ENCODE measurements at regions not wholly inside any gene's neighbourhood (a gene's known extent, or its start where the extent isn't known, plus 50 kb on each side); places are given as distances from the start of the nearest gene placed in this dataset.

DNA sequence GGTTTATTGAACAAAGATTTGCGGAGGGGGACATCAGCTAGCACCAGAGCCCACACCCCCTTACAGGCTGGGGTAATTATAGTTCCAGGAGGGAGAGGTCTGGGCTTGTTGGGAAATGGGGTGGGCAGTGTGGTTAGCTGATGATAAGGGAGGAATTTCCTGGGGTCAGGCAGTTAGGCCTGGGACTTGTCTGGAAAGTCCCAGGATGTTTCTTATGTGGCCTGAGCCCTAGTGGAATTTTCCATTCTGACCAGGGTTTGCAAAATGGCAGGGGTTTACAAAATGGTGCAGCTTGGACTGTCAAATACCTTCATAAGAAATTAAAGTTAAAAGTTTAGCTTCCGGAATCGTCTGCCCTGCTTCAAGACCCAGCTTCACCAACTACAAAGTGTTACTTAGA, 199.1 kb downstream of the FBXO15 start:
- TF ChIP-seq, protein P1, sequence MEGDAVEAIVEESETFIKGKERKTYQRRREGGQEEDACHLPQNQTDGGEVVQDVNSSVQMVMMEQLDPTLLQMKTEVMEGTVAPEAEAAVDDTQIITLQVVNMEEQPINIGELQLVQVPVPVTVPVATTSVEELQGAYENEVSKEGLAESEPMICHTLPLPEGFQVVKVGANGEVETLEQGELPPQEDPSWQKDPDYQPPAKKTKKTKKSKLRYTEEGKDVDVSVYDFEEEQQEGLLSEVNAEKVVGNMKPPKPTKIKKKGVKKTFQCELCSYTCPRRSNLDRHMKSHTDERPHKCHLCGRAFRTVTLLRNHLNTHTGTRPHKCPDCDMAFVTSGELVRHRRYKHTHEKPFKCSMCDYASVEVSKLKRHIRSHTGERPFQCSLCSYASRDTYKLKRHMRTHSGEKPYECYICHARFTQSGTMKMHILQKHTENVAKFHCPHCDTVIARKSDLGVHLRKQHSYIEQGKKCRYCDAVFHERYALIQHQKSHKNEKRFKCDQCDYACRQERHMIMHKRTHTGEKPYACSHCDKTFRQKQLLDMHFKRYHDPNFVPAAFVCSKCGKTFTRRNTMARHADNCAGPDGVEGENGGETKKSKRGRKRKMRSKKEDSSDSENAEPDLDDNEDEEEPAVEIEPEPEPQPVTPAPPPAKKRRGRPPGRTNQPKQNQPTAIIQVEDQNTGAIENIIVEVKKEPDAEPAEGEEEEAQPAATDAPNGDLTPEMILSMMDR (IDR thresholded peaks at IDR 0.05), result no peak
- no peak for TF ChIP-seq ZFX (IDR thresholded peaks at IDR 0.05; ENCODE audit: borderline replicate concordance)
- H3K27ac ChIP-seq, result no peak overlapping the region

DNA sequence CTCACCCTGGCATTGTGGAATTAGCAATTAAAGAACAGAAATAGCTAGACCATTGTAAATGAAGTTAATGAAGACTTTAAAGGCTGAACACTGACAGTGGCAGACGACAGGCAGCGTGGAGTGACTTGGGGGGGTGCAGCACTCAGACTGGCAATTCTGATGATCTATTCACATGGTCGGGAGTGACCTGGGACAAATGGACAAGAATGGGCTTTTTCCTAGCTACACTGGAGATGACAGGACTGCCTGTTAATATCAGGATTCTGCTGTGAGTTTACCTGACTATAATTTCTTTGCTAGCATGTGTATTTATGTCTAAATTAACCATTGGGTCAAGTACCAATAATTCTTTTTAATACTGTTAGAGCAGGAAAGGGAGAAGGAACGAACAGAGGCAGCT, 199.6 kb downstream of the FBXO15 start:
- TF ChIP-seq, protein P1 (IDR thresholded peaks at IDR 0.05), result no peak
- TF ChIP-seq ZFX (IDR thresholded peaks at IDR 0.05; ENCODE audit: borderline replicate concordance), result no peak
- H3K27ac ChIP-seq, result no peak overlapping the region

DNA sequence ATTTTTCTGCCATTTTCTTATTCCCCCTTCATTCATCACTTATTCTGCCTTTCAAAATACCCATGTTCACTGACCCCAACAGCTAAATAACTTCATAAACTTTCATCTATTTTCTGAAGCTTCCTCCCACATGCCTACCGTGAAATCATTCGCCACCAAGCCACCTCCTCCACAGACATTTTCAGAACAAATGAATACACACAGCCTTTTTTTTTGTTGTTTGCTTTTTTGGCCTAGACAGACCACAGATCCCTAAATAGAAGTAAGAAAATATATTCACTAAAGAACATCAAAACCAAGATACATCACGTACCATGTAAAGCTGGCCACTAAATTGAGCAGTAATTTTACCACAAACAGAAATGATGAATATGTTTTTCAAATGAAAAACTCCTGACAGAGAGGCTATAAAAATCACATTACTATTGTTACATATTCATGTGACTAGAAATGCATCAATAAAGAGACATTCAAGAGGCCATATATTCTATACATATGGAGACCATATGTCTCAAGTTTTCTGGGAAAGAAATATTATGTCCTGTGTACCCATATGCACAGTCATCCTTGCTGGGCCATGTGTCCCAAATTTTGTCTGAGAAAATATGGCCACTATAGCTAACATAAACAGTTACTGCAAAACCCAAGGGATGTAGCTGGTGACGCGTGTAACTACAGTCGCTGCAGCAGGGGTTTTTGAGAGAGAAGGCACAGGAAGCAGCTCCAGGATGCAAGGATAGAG, 200.3 kb downstream of the FBXO15 start:
- H3K27ac ChIP-seq, result no peak overlapping the region
- TF ChIP-seq ZFX (IDR thresholded peaks at IDR 0.05; ENCODE audit: borderline replicate concordance), result no peak
- TF ChIP-seq, protein P1 (IDR thresholded peaks at IDR 0.05), result no peak

GRCh38 chr18:73945130-73945792, 202.4 kb downstream of the FBXO15 start:
- H3K27ac ChIP-seq, result no peak overlapping the region
- TF ChIP-seq, protein P1 (IDR thresholded peaks at IDR 0.05), result no peak
- TF ChIP-seq ZFX (IDR thresholded peaks at IDR 0.05; ENCODE audit: borderline replicate concordance), result no peak

DNA sequence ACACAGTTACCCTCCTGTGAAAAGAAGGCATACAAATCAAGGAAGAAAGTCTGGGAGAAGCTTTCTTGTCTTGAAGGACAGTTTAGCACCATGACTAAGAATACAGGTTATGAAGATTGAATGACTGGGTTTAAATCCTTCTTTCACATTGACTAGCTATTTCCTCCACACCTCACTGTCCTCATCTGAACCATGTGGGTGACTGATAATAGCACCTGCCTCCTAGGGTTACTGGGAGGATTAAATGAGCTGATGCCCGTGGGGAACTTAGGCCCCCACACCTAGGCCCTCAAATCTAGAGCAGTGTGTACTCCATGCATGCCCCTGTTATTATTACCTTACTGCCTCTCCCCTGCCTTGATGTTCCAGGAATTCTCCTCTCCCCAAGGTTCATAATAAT, 202.9 kb downstream of the FBXO15 start:
- H3K27ac ChIP-seq, result no peak overlapping the region
- TF ChIP-seq ZFX (IDR thresholded peaks at IDR 0.05; ENCODE audit: borderline replicate concordance), result no peak
- TF ChIP-seq, protein P1 (IDR thresholded peaks at IDR 0.05), result no peak

GRCh38 chr18:73943763-73944162, 203.9 kb downstream of the FBXO15 start:
- no peak overlapping the region for H3K27ac ChIP-seq
- TF ChIP-seq, protein P1 (IDR thresholded peaks at IDR 0.05), result no peak
- TF ChIP-seq ZFX (IDR thresholded peaks at IDR 0.05; ENCODE audit: borderline replicate concordance), result no peak

DNA sequence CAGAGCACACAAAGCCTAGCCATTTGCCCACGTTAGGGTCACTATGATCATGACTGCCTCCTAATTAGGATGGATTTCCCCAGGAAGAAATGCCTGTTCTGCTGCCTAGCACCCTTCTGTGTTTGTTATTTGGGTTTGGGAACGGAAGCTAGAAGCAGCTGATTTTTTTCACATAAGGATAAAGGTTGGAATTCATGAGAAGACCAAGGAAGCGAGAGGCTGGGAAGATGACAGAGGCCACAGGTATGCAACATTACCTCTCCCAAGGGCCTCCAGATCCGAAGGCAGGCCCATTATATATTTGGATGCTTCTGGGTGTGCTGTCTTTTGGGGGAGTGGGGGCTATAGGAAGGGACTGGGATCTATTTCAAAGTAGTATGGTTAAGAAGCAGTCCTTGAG, 204.7 kb downstream of the FBXO15 start:
- H3K27ac ChIP-seq, result no peak overlapping the region
- no peak for TF ChIP-seq ZFX (IDR thresholded peaks at IDR 0.05; ENCODE audit: borderline replicate concordance)
- TF ChIP-seq, protein P1 (IDR thresholded peaks at IDR 0.05), result no peak

Measured in 22Rv1 (cell line).